Mesothelial cell of epicardium (in vitro differentiated cells): ENCODE measurements at regions not wholly inside any gene's neighbourhood (a gene's known extent, or its start where the extent isn't known, plus 50 kb on each side); places are given as distances from the start of the nearest gene placed in this dataset.

ENCODE experiments used
- DNase-seq, 2 experiments: peaks; one replicate each; pipeline ENCODE4 v3.0.0; 2021; ENCODE audit warnings: low spot score in 2 of 2; ENCODE audit not compliant: unreplicated experiment in 2 of 2
- H3K27ac Mint-ChIP-seq: 2 replicates; pipeline ENCODE4 v1.8.0; 2021; ENCODE audit warnings: mixed read lengths
- H3K27me3 Mint-ChIP-seq: 2 replicates; pipeline ENCODE4 v1.8.0; 2021; ENCODE audit warnings: low read depth, mixed read lengths
- H3K36me3 Mint-ChIP-seq: 2 replicates; pipeline ENCODE4 v1.8.0; 2021; ENCODE audit warnings: mixed read lengths
- H3K4me1 Mint-ChIP-seq: 2 replicates; pipeline ENCODE4 v1.8.0; 2021; ENCODE audit warnings: mixed read lengths
- H3K4me3 Mint-ChIP-seq: 2 replicates; pipeline ENCODE4 v1.8.0; 2021; ENCODE audit warnings: mild to moderate bottlenecking, moderate library complexity, mixed read lengths
- H3K9me3 Mint-ChIP-seq: 2 replicates; pipeline ENCODE4 v1.8.0; 2021; ENCODE audit warnings: mixed read lengths
- CTCF ChIP-seq: fragments of 200-600 bp; sonication (generic); IDR thresholded peaks from one replicate; pipeline ENCODE4 v1.5.0; 2021; ENCODE audit warnings: antibody characterized with exemption; ENCODE audit not compliant: unreplicated experiment

GRCh38 chr2:53474914-53475313, 292.7 kb upstream of the CHAC2 start:
- Mint-ChIP-seq H3K4me1 (peaks cover 2% of the 10 kb centered on the region), H3K4me3 (no peak overlapping the region), H3K27me3 (no peaks in the 10 kb centered on the region), H3K36me3 (no peaks in the 10 kb centered on the region), H3K9me3 (no peaks in the 10 kb centered on the region), H3K27ac (no peak overlapping the region)
- TF ChIP-seq CTCF, result no peak
- DNase-seq, result no peak

- Mint-ChIP-seq H3K27ac (no peak overlapping the region), H3K36me3 (no peaks in the 10 kb centered on the region), H3K4me3 (no peak overlapping the region), H3K27me3 (no peaks in the 10 kb centered on the region), H3K9me3 (peaks cover 4% of the 10 kb centered on the region), H3K4me1 (peaks cover 2% of the 10 kb centered on the region)
- no peak for TF ChIP-seq CTCF
- no peak for DNase-seq
Observed at GRCh38 chr2:53473775-53474311, 293.8 kb upstream of the CHAC2 start.

- no peaks in the 10 kb centered on the region for H3K27me3 Mint-ChIP-seq
- H3K9me3 Mint-ChIP-seq, result peaks cover 4% of the 10 kb centered on the region
- peaks cover 2% of the 10 kb centered on the region for H3K4me1 Mint-ChIP-seq
- H3K36me3 Mint-ChIP-seq, result no peaks in the 10 kb centered on the region
- no peak overlapping the region for H3K27ac Mint-ChIP-seq
- no peak for TF ChIP-seq CTCF
- DNase-seq, result no peak
- H3K4me3 Mint-ChIP-seq, result no peak overlapping the region
Observed at GRCh38 chr2:53473236-53473635, 294.4 kb upstream of the CHAC2 start.

- H3K36me3 Mint-ChIP-seq, result no peaks in the 10 kb centered on the region
- DNase-seq, result no peak
- peaks cover 4% of the 10 kb centered on the region for H3K9me3 Mint-ChIP-seq
- no peaks in the 10 kb centered on the region for H3K27me3 Mint-ChIP-seq
- H3K4me3 Mint-ChIP-seq, result no peak overlapping the region
- peaks cover 3% of the 10 kb centered on the region for H3K4me1 Mint-ChIP-seq
- TF ChIP-seq CTCF, result no peak
- no peak overlapping the region for H3K27ac Mint-ChIP-seq
Observed at GRCh38 chr2:53467467-53468180, 300.0 kb upstream of the CHAC2 start.

GRCh38 chr2:53463806-53464726, 303.5 kb upstream of the CHAC2 start:
- H3K4me3 Mint-ChIP-seq, result no peak overlapping the region
- TF ChIP-seq CTCF, result no peak
- H3K36me3 Mint-ChIP-seq, result no peaks in the 10 kb centered on the region
- peaks cover 2% of the 10 kb centered on the region for H3K9me3 Mint-ChIP-seq
- peaks cover 3% of the 10 kb centered on the region for H3K4me1 Mint-ChIP-seq
- DNase-seq, result no peak
- H3K27me3 Mint-ChIP-seq, result no peaks in the 10 kb centered on the region
- no peak overlapping the region for H3K27ac Mint-ChIP-seq
